ENCODE measurements at regions not wholly inside any gene's neighbourhood (a gene's known extent, or its start where the extent isn't known, plus 50 kb on each side); places are given as distances from the start of the nearest gene placed in this dataset.
A peak's percentile ranks its signal among the peaks of the same experiment; 100 is the strongest.

- Mint-ChIP-seq H3K4me1 (ENCODE audit: low read depth, unreplicated experiment) (peaks cover 9% of the 10 kb centered on the region), H3K36me3 (ENCODE audit: insufficient read depth, unreplicated experiment) (no peaks in the 10 kb centered on the region), H3K4me3 (ENCODE audit: low read depth, unreplicated experiment) (no peak overlapping the region), H3K9me3 (ENCODE audit: low read depth, unreplicated experiment) (peaks cover 3% of the 10 kb centered on the region), H3K27ac (ENCODE audit: unreplicated experiment) (no peak overlapping the region), H3K27me3 (ENCODE audit: unreplicated experiment) (no peaks in the 10 kb centered on the region)
- intact Hi-C loops (cut with micrococcal nuclease; ENCODE audit: unreplicated experiment), result no loop called here
- no TSS peak for BruUV-seq (replicated peaks)
- DNase-seq, result peak; percentile 51
- TF ChIP-seq CTCF (IDR thresholded peaks at IDR 0.05; ENCODE audit: unreplicated experiment), result no peak
- CTCF ChIA-PET, result no interaction called here
These were observed 1421.2 kb upstream of the RAG2 start for GRCh38 chr11:38019072-38019775.

DNA sequence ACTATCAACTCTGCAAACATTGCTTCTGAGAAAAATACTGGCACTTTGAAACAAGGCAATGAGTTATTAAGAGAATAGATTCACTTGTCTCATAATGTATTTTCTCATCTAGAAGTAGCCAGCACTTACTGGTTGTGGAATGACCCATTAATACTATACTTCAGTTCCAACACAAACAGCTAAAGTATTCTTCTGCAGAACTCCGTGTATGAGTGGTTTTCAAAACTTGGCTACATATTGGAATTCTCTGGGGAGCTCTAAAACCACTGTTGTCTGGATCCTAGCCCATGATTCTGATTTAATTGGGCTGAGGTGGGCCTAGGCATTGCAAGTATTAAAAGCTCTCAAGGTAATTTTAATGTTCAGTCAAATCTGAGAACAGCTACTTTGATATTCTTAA, 1416.4 kb upstream of the RAG2 start:
- H3K4me3 Mint-ChIP-seq (ENCODE audit: low read depth, unreplicated experiment), result no peak overlapping the region
- DNase-seq, result no peak
- no peaks in the 10 kb centered on the region for H3K9me3 Mint-ChIP-seq (ENCODE audit: low read depth, unreplicated experiment)

GRCh38 chr11:38013157-38013556, 1415.1 kb upstream of the RAG2 start:
- peaks cover 9% of the 10 kb centered on the region for H3K4me1 Mint-ChIP-seq (ENCODE audit: low read depth, unreplicated experiment)
- H3K4me3 Mint-ChIP-seq (ENCODE audit: low read depth, unreplicated experiment), result no peak overlapping the region
- H3K36me3 Mint-ChIP-seq (ENCODE audit: insufficient read depth, unreplicated experiment), result no peaks in the 10 kb centered on the region
- H3K9me3 Mint-ChIP-seq (ENCODE audit: low read depth, unreplicated experiment), result no peaks in the 10 kb centered on the region
- TF ChIP-seq CTCF (IDR thresholded peaks at IDR 0.05; ENCODE audit: unreplicated experiment), result no peak
- no TSS peak for BruUV-seq (replicated peaks)
- H3K27ac Mint-ChIP-seq (ENCODE audit: unreplicated experiment), result no peak overlapping the region
- intact Hi-C loops (cut with micrococcal nuclease; ENCODE audit: unreplicated experiment), result no loop called here
- CTCF ChIA-PET, result no interaction called here
- no peak for DNase-seq
- no peaks in the 10 kb centered on the region for H3K27me3 Mint-ChIP-seq (ENCODE audit: unreplicated experiment)

More for the DNA sequence above, 1416.4 kb upstream of the RAG2 start:
- no TSS peak for BruUV-seq (replicated peaks)
- H3K27me3 Mint-ChIP-seq (ENCODE audit: unreplicated experiment), result no peaks in the 10 kb centered on the region
- no peak for TF ChIP-seq CTCF (IDR thresholded peaks at IDR 0.05; ENCODE audit: unreplicated experiment)
- no peaks in the 10 kb centered on the region for H3K36me3 Mint-ChIP-seq (ENCODE audit: insufficient read depth, unreplicated experiment)
- CTCF ChIA-PET, result no interaction called here
- intact Hi-C loops (cut with micrococcal nuclease; ENCODE audit: unreplicated experiment), result no loop called here
- no peak overlapping the region for H3K27ac Mint-ChIP-seq (ENCODE audit: unreplicated experiment)
- H3K4me1 Mint-ChIP-seq (ENCODE audit: low read depth, unreplicated experiment), result peaks cover 15% of the 10 kb centered on the region

GRCh38 chr11:38011496-38011895, 1413.5 kb upstream of the RAG2 start:
- H3K9me3 Mint-ChIP-seq (ENCODE audit: low read depth, unreplicated experiment), result no peaks in the 10 kb centered on the region
- no peaks in the 10 kb centered on the region for H3K36me3 Mint-ChIP-seq (ENCODE audit: insufficient read depth, unreplicated experiment)
- no peak for TF ChIP-seq CTCF (IDR thresholded peaks at IDR 0.05; ENCODE audit: unreplicated experiment)
- H3K27me3 Mint-ChIP-seq (ENCODE audit: unreplicated experiment), result no peaks in the 10 kb centered on the region
- no peak overlapping the region for H3K4me3 Mint-ChIP-seq (ENCODE audit: low read depth, unreplicated experiment)
- no peak for DNase-seq
- H3K4me1 Mint-ChIP-seq (ENCODE audit: low read depth, unreplicated experiment), result peaks cover 9% of the 10 kb centered on the region
- no TSS peak for BruUV-seq (replicated peaks)
- intact Hi-C loops (cut with micrococcal nuclease; ENCODE audit: unreplicated experiment), result no loop called here
- CTCF ChIA-PET, result no interaction called here
- H3K27ac Mint-ChIP-seq (ENCODE audit: unreplicated experiment), result no peak overlapping the region

All from Calu3 (cell line).